ENCODE measurements at regions not wholly inside any gene's neighbourhood (a gene's known extent, or its start where the extent isn't known, plus 50 kb on each side); places are given as distances from the start of the nearest gene placed in this dataset.

DNA sequence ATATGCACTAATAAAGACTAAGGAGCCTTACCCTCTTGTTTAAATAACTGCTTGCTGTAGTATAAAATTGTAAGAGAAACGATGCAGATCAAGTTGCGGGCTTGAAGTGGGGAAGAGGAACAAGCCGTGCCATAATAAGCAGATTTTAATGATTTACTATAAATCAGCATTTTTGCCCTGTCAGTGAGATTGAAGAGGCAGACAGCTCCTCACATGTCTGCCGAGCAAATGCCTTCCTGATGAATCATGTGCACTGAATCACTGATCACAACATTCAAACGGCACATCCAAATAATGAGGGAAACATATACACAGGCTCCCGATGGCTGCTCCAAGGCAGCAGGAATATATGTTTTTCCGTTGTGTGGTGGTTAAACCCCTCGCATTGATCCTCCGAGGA, 282.9 kb downstream of the TSHZ3 start:
- H2AK5ac ChIP-seq (ENCODE audit: low read depth, low read length) = no peak overlapping the region
- H3K9me3 ChIP-seq (ENCODE audit: insufficient read depth in 2 of 2, low read depth in 1 of 2, low read length in 1 of 2) = no peaks in the 10 kb centered on the region
- H4K5ac ChIP-seq (ENCODE audit: insufficient read length, low read depth, low read length) = no peak overlapping the region
- no peaks in the 10 kb centered on the region for H3K79me2 ChIP-seq (ENCODE audit: control insufficient read depth in 1 of 2, insufficient read depth in 2 of 2, low read length in 2 of 2)
- no peak overlapping the region for H3K18ac ChIP-seq (ENCODE audit: extremely low read depth, low read length)
- H4K20me1 ChIP-seq (replicated peaks in 1 of 2; ENCODE audit: control insufficient read depth in 1 of 2, insufficient read depth in 2 of 2, low read length in 2 of 2) = no peaks in the 10 kb centered on the region
- H2BK120ac ChIP-seq (replicated peaks; ENCODE audit: low read depth, low read length) = no peak overlapping the region
- no peaks in the 10 kb centered on the region for H3K36me3 ChIP-seq (ENCODE audit: control insufficient read depth in 2 of 4, insufficient read depth in 4 of 4, low read length in 3 of 4)
- no peaks in the 10 kb centered on the region for H3K27me3 ChIP-seq (replicated peaks in 1 of 4; ENCODE audit: control insufficient read depth in 3 of 4, extremely low read depth in 1 of 4, insufficient read depth in 3 of 4, low read length in 3 of 4)
- no peak overlapping the region for H2BK5ac ChIP-seq (ENCODE audit: low read depth, low read length)
- H3K79me1 ChIP-seq (ENCODE audit: low read depth, low read length) = no peaks in the 10 kb centered on the region
- H3K4ac ChIP-seq (replicated peaks; ENCODE audit: insufficient read length, low read depth, low read length) = no peak overlapping the region
- H3K56ac ChIP-seq (replicated peaks; ENCODE audit: insufficient read length, low read depth, low read length) = no peak overlapping the region
- no peak overlapping the region for H3K4me2 ChIP-seq (ENCODE audit: insufficient read depth in 1 of 2, low read depth in 2 of 2, low read length in 2 of 2)
- H4K8ac ChIP-seq (ENCODE audit: extremely low read depth, insufficient read depth, low read length) = no peak overlapping the region
- FAIRE-seq (no peak), DNase-seq (ENCODE audit: low read depth in 1 of 2, low spot score in 2 of 2) (no peak)
- H3K4me3 ChIP-seq (ENCODE audit: extremely low read depth in 1 of 4, insufficient read depth in 2 of 4, low read depth in 3 of 4, low read length in 4 of 4) = no peak overlapping the region
- CTCF ChIA-PET (ENCODE audit: partially characterized antibody) = no interaction called here
- H4K91ac ChIP-seq (replicated peaks; ENCODE audit: insufficient read length, low read length) = no peak overlapping the region
- H3K14ac ChIP-seq (ENCODE audit: insufficient read length) = no peak overlapping the region
- H3K27ac ChIP-seq (ENCODE audit: low read depth, low read length) = no peak overlapping the region
- no peak overlapping the region for H2BK20ac ChIP-seq (ENCODE audit: low read length)
- H3K23ac ChIP-seq (ENCODE audit: insufficient read length) = no peak overlapping the region
- no peak overlapping the region for H3K9ac ChIP-seq (replicated peaks in 1 of 4; ENCODE audit: extremely low read depth in 1 of 4, low read depth in 3 of 4, low read length in 3 of 4)
- H3K4me1 ChIP-seq (replicated peaks in 1 of 4; ENCODE audit: control insufficient read depth in 3 of 4, insufficient read depth in 4 of 4, low read length in 3 of 4) = no peaks in the 10 kb centered on the region
- 94% methylated on average over 9 of the region's 9 CpGs; no CpG with 5 or more reads in 1 of the 2 experiments for WGBS, 2 experiments (ENCODE audit: extremely low coverage in 1 of 2, insufficient coverage in 1 of 2, insufficient read length in 1 of 2, insufficient replicate concordance in 2 of 2, low coverage in 1 of 2, low lambda C conversion rate in 2 of 2, missing lambda C conversion rate in 1 of 2)
- no peak overlapping the region for H2AFZ ChIP-seq (ENCODE audit: low read length)
- H2BK15ac ChIP-seq (ENCODE audit: low read length) = no peak overlapping the region
- no peaks in the 10 kb centered on the region for H3K23me2 ChIP-seq (ENCODE audit: low read depth, low read length)
- POLR2A ChIA-PET (ENCODE audit: partially characterized antibody) = no interaction called here
- H2BK12ac ChIP-seq (ENCODE audit: low read depth, low read length) = no peak overlapping the region
- no peak for TF ChIP-seq CREB1 (IDR thresholded peaks at IDR 0.05)
- TF ChIP-seq, protein P1, sequence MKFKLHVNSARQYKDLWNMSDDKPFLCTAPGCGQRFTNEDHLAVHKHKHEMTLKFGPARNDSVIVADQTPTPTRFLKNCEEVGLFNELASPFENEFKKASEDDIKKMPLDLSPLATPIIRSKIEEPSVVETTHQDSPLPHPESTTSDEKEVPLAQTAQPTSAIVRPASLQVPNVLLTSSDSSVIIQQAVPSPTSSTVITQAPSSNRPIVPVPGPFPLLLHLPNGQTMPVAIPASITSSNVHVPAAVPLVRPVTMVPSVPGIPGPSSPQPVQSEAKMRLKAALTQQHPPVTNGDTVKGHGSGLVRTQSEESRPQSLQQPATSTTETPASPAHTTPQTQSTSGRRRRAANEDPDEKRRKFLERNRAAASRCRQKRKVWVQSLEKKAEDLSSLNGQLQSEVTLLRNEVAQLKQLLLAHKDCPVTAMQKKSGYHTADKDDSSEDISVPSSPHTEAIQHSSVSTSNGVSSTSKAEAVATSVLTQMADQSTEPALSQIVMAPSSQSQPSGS (IDR thresholded peaks at IDR 0.05; ENCODE audit: low read length) = no peak
- no peak for TF ChIP-seq PHF8 (conservative IDR thresholded peaks at IDR 0.05; ENCODE audit: low read depth, low read length)
- no peak for TF ChIP-seq RAD21 (IDR thresholded peaks at IDR 0.05 in 1 of 2, conservative IDR thresholded peaks at IDR 0.05 in 1 of 2; ENCODE audit: low read depth in 2 of 2, low read length in 2 of 2)
- no peak for TF ChIP-seq GABPA (IDR thresholded peaks at IDR 0.05; ENCODE audit: borderline replicate concordance, insufficient read depth, low read length)
- no peak for TF ChIP-seq ZNF274 (IDR thresholded peaks at IDR 0.05; ENCODE audit: borderline replicate concordance, extremely low read depth, low read length)
- no peak for TF ChIP-seq KDM5A (IDR thresholded peaks at IDR 0.05; ENCODE audit: low read length)
- no peak for TF ChIP-seq GTF2F1 (IDR thresholded peaks at IDR 0.05; ENCODE audit: borderline replicate concordance, low read depth, low read length)
- no peak for TF ChIP-seq RBBP5 (IDR thresholded peaks at IDR 0.05; ENCODE audit: borderline replicate concordance, low read depth, low read length)
- TF ChIP-seq KDM1A (IDR thresholded peaks at IDR 0.05; ENCODE audit: borderline replicate concordance, low read length) = no peak
- no peak for TF ChIP-seq CTBP2 (IDR thresholded peaks at IDR 0.05; ENCODE audit: borderline replicate concordance, insufficient read depth, insufficient read length, low read length)
- no peak for TF ChIP-seq EZH2 (IDR thresholded peaks at IDR 0.05; ENCODE audit: low read depth, low read length, severe bottlenecking)
- no peak for TF ChIP-seq SP4 (IDR thresholded peaks at IDR 0.05; ENCODE audit: low read length)
